GM12878 (cell line): ENCODE measurements at regions not wholly inside any gene's neighbourhood (a gene's known extent, or its start where the extent isn't known, plus 50 kb on each side); places are given as distances from the start of the nearest gene placed in this dataset.
A peak's percentile ranks its signal among the peaks of the same experiment; 100 is the strongest.

Experiments
- ATAC-seq: fragments of 200-7000 bp; cut with Tn5 transposase; 3 replicates; pipeline ENCODE4 v1.9.1; 2020; ENCODE audit warnings: mild to moderate bottlenecking, moderate library complexity
- BruUV-seq: library from RNA; stranded (reverse); fragments of 400-500 nt; replicated peaks from 2 replicates; lab custom pipeline; 2021; lab: Mats Ljungman, UMichigan
- CTCF ChIA-PET: fragments of 300-600 bp; sonication (Branson Sonifier 250); formaldehyde crosslinking; extraction: SDS; loops from one replicate; lab custom pipeline; 2021; ENCODE audit warnings: inconsistent platforms; lab: Yijun Ruan, JAX
- POLR2A ChIA-PET: fragments of 350-600 bp; formaldehyde crosslinking; extraction: SDS; loops from one replicate; lab custom pipeline; 2021; ENCODE audit warnings: inconsistent platforms; lab: Charles Lee
- RAD21 ChIA-PET: fragments of 300-600 bp; sonication (Branson Sonifier 250); formaldehyde crosslinking; loops from one replicate; lab custom pipeline; 2023; ENCODE audit warnings: antibody characterized with exemption; ENCODE audit not compliant: unreplicated experiment; lab: Charles Lee
- SMC1A ChIA-PET: fragments of 300-600 bp; sonication (Branson Sonifier 250); formaldehyde crosslinking; loops from one replicate; lab custom pipeline; 2023; ENCODE audit not compliant: unreplicated experiment, uncharacterized antibody; lab: Charles Lee
- DNase-seq: peaks from one replicate; pipeline ENCODE4 v3.0.0-alpha.2; 2011; ENCODE audit warnings: low read depth, low spot score
- FAIRE-seq: peaks from 3 replicates; lab custom pipeline; 2011; peaks lifted over from hg19 to GRCh38; lab: Jason Lieb, UNC
- H2AFZ ChIP-seq: 2 replicates; pipeline ENCODE4 v1.6.0; 2011; ENCODE audit warnings: low read depth, low read length, control low read depth; ENCODE audit not compliant: control insufficient read depth
- H3K27ac ChIP-seq: 2 replicates; pipeline ENCODE4 v1.5.1; 2011; ENCODE audit warnings: control low read depth; ENCODE audit not compliant: control insufficient read depth, insufficient read depth
- H3K27me3 ChIP-seq, 2 experiments: replicated peaks in 1 of 2; 2 replicates each; pipeline versions ENCODE4 v1.6.0 to v1.6.1; 2011; ENCODE audit warnings: low read length in 1 of 2; ENCODE audit not compliant: control insufficient read depth in 2 of 2, insufficient read depth in 2 of 2
- H3K36me3 ChIP-seq, 2 experiments: 2 replicates each; pipeline ENCODE4 v1.5.1; 2011; ENCODE audit warnings: low read length in 1 of 2; ENCODE audit not compliant: control insufficient read depth in 2 of 2, insufficient read depth in 2 of 2
- H3K4me1 ChIP-seq: 2 replicates; pipeline ENCODE4 v1.6.1; 2011; ENCODE audit warnings: mild to moderate bottlenecking, low read length, moderate library complexity, mixed read lengths; ENCODE audit not compliant: control insufficient read depth, insufficient read depth
- H3K4me2 ChIP-seq: 2 replicates; pipeline ENCODE4 v1.6.0; 2011; ENCODE audit warnings: control low read depth; ENCODE audit not compliant: control insufficient read depth, insufficient read depth
- H3K4me3 ChIP-seq: fragments of 200-600 bp; sonication (generic); 2 replicates; pipeline ENCODE4 v1.5.1; 2016
- H3K79me2 ChIP-seq: 2 replicates; pipeline ENCODE4 v1.6.0; 2011; ENCODE audit warnings: low read length; ENCODE audit not compliant: control insufficient read depth, insufficient read depth
- H3K9ac ChIP-seq: 2 replicates; pipeline ENCODE4 v1.8.0; 2011; ENCODE audit warnings: low read length, control low read depth, mixed read lengths; ENCODE audit not compliant: control insufficient read depth, insufficient read depth
- H3K9me3 ChIP-seq: replicated peaks from 3 replicates; pipeline ENCODE4 v1.5.1; 2011; ENCODE audit warnings: mild to moderate bottlenecking, low read length; ENCODE audit not compliant: control insufficient read depth, insufficient read depth
- H4K20me1 ChIP-seq: 2 replicates; pipeline ENCODE4 v1.6.0; 2011; ENCODE audit not compliant: control insufficient read depth, insufficient read depth
- FOXM1 ChIP-seq: IDR thresholded peaks from 2 replicates; pipeline ENCODE4 v1.6.1; 2012; ENCODE audit warnings: low read depth, mild to moderate bottlenecking, inconsistent platforms, low read length, moderate library complexity
- MYC ChIP-seq: IDR thresholded peaks from 2 replicates; pipeline ENCODE4 v1.6.1; 2011; ENCODE audit warnings: mild to moderate bottlenecking, low read length, moderate library complexity, inconsistent platforms; ENCODE audit not compliant: insufficient read depth, insufficient replicate concordance, insufficient read length, severe bottlenecking
- SRF ChIP-seq, 2 experiments: IDR thresholded peaks; 2 replicates each; pipeline ENCODE4 v1.6.1; 2011; ENCODE audit warnings: low read depth in 2 of 2, low read length in 2 of 2, mild to moderate bottlenecking in 1 of 2, moderate library complexity in 1 of 2
- WGBS: methylation state at CpG from one replicate; pipeline ENCODE4 v1.1.6; 2016; ENCODE audit warnings: low lambda C conversion rate; ENCODE audit not compliant: insufficient replicate concordance, insufficient coverage; ENCODE audit errors: missing lambda C conversion rate; 5-methylcytosine and 5-hydroxymethylcytosine counted together
- in situ Hi-C: fragments of 300-500 bp; cut with MboI; formaldehyde crosslinking; loops from 9 replicates; pipeline ENCODE4 v1.14.3; 2018; ENCODE audit warnings: mixed read lengths
- intact Hi-C: fragments of 100-400 bp; cut with micrococcal nuclease; formaldehyde crosslinking; loops from one replicate; pipeline ENCODE4 v1.14.2; 2022; ENCODE audit not compliant: unreplicated experiment
- TF ChIP-seq, protein P1 (sequence below): fragments of 150-350 bp; IDR thresholded peaks from 2 replicates; pipeline ENCODE4 v1.6.1; 2016; ENCODE audit warnings: low read depth, low read length

DNA sequence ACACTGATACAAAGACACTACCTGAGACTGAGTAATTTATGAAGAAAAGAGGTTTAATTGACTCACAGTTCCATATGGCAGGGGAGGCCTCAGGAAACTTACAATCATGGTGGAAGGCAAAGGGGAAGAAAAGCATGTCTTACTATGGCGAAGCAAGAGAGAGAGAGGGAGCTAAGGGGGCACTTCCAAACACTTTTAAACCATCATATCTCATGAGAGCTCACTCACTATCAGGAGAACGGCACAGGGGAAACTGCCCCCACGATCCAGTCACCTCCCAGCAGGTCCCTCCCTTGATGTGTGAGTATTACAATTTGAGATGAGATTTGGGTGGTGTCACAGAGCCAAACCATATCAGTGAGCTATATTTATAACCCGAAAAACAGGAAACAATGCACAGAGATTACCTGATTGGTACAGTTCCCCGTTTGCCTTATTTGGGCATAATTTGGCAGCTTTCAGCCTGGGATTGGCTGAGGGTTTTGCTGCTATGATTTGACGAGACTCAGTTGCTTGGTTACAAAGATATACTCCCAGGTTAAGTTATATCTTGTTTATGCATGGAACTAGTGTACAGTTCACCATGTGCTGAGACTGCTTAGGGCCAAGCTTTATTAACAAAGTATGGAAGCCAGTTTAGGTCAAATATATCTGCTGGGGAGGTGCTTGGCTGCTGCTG, 184.2 kb downstream of the NR2F2 start:
- no peak overlapping the region for H3K4me3 ChIP-seq
- ChIA-PET RAD21 (no interaction called here), CTCF (interaction anchor here (1.1 kb wide), 1 partner anchor 14 kb away, joined by 3 read pairs; no protein-coding TSS in a partner anchor), POLR2A (no interaction called here), SMC1A (no interaction called here)
- no peaks in the 10 kb centered on the region for H3K4me1 ChIP-seq
- H3K27ac ChIP-seq: no peak overlapping the region
- DNase-seq (no peak), FAIRE-seq (no peak), ATAC-seq (peak; percentile 60)
- H3K4me2 ChIP-seq: no peak overlapping the region
- 0% methylated on average over 6 of the region's 6 CpGs for WGBS
- no peaks in the 10 kb centered on the region for H3K79me2 ChIP-seq
- no peak overlapping the region for H3K9ac ChIP-seq
- no peaks in the 10 kb centered on the region for H3K9me3 ChIP-seq
- in situ Hi-C loops: no loop called here
- H3K27me3 ChIP-seq: no peaks in the 10 kb centered on the region
- BruUV-seq: no TSS peak
- no peaks in the 10 kb centered on the region for H3K36me3 ChIP-seq
- no peak overlapping the region for H2AFZ ChIP-seq
- H4K20me1 ChIP-seq: no peaks in the 10 kb centered on the region
- TF ChIP-seq SRF (IDR thresholded peaks at IDR 0.05; ENCODE audit: low read depth in 2 of 2, low read length in 2 of 2) (peak; percentile 48 to 86; a peak in 3 of 4 replicates), FOXM1 (no peak), MYC (no peak)
- TF ChIP-seq, protein P1, sequence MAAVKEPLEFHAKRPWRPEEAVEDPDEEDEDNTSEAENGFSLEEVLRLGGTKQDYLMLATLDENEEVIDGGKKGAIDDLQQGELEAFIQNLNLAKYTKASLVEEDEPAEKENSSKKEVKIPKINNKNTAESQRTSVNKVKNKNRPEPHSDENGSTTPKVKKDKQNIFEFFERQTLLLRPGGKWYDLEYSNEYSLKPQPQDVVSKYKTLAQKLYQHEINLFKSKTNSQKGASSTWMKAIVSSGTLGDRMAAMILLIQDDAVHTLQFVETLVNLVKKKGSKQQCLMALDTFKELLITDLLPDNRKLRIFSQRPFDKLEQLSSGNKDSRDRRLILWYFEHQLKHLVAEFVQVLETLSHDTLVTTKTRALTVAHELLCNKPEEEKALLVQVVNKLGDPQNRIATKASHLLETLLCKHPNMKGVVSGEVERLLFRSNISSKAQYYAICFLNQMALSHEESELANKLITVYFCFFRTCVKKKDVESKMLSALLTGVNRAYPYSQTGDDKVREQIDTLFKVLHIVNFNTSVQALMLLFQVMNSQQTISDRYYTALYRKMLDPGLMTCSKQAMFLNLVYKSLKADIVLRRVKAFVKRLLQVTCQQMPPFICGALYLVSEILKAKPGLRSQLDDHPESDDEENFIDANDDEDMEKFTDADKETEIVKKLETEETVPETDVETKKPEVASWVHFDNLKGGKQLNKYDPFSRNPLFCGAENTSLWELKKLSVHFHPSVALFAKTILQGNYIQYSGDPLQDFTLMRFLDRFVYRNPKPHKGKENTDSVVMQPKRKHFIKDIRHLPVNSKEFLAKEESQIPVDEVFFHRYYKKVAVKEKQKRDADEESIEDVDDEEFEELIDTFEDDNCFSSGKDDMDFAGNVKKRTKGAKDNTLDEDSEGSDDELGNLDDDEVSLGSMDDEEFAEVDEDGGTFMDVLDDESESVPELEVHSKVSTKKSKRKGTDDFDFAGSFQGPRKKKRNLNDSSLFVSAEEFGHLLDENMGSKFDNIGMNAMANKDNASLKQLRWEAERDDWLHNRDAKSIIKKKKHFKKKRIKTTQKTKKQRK: no peak
- intact Hi-C loops: no loop called here
